SK-N-SH treated with all-trans-retinoic acid at 6 μM for 48 hours (cell line): ENCODE measurements at regions not wholly inside any gene's neighbourhood (a gene's known extent, or its start where the extent isn't known, plus 50 kb on each side); places are given as distances from the start of the nearest gene placed in this dataset.

Experiments
- ATAC-seq: fragments of 200-7000 bp; cut with Tn5 transposase; 3 replicates; pipeline ENCODE4 v1.9.1; 2020; ENCODE audit warnings: mild to moderate bottlenecking, moderate library complexity
- ARNTL ChIP-seq: fragments of 450-650 bp; formaldehyde crosslinking; IDR thresholded peaks from 2 replicates; pipeline ENCODE4 v1.5.0; 2020; ENCODE audit warnings: low read depth, mild to moderate bottlenecking, moderate library complexity, borderline replicate concordance
- CREB5 ChIP-seq: fragments of 250-450 bp; sonication (Bioruptor Pico); IDR thresholded peaks from 2 replicates; pipeline ENCODE4 v1.5.1; 2020; ENCODE audit warnings: low read depth, mild to moderate bottlenecking, moderate library complexity
- CSDC2 ChIP-seq: fragments of 250-450 bp; sonication (Bioruptor Pico); IDR thresholded peaks from 2 replicates; pipeline ENCODE4 v1.5.0; 2020; ENCODE audit warnings: mild to moderate bottlenecking, moderate library complexity
- CSRNP3 ChIP-seq: fragments of 250-450 bp; sonication (Bioruptor Pico); IDR thresholded peaks from 2 replicates; pipeline ENCODE4 v1.5.1; 2021; ENCODE audit warnings: mild to moderate bottlenecking, moderate library complexity
- ESRRG ChIP-seq: fragments of 250-450 bp; sonication (Bioruptor Pico); IDR thresholded peaks from 2 replicates; pipeline ENCODE4 v1.6.1; 2021; ENCODE audit warnings: mild to moderate bottlenecking
- GLIS3 ChIP-seq: fragments of 250-450 bp; sonication (Bioruptor Pico); IDR thresholded peaks from 2 replicates; pipeline ENCODE4 v1.5.0; 2020; ENCODE audit warnings: mild to moderate bottlenecking, moderate library complexity
- ISL1 ChIP-seq: fragments of 250-450 bp; sonication (Bioruptor Pico); IDR thresholded peaks from 2 replicates; pipeline ENCODE4 v2.1.2; 2022; ENCODE audit warnings: mild to moderate bottlenecking, moderate library complexity
- OSR1 ChIP-seq: fragments of 250-450 bp; sonication (Bioruptor Pico); IDR thresholded peaks from 2 replicates; pipeline ENCODE4 v1.8.0; 2022; ENCODE audit warnings: moderate library complexity, mild to moderate bottlenecking, inconsistent platforms
- PATZ1 ChIP-seq: fragments of 250-450 bp; sonication (Bioruptor Pico); IDR thresholded peaks from 2 replicates; pipeline ENCODE4 v1.8.0; 2020; ENCODE audit warnings: mild to moderate bottlenecking, moderate library complexity, borderline replicate concordance
- POU6F1 ChIP-seq: fragments of 250-450 bp; sonication (Bioruptor Pico); IDR thresholded peaks from 2 replicates; pipeline ENCODE4 v1.8.0; 2021; ENCODE audit warnings: low read depth, mild to moderate bottlenecking, moderate library complexity, borderline replicate concordance
- PPARA ChIP-seq: fragments of 250-450 bp; sonication (Bioruptor Pico); IDR thresholded peaks from 2 replicates; pipeline ENCODE4 v1.5.0; 2020; ENCODE audit warnings: mild to moderate bottlenecking, borderline replicate concordance
- SNAI2 ChIP-seq: fragments of 250-450 bp; sonication (Bioruptor Pico); IDR thresholded peaks from 2 replicates; pipeline ENCODE4 v1.5.0; 2020; ENCODE audit warnings: mild to moderate bottlenecking, moderate library complexity
- TCF4 ChIP-seq: fragments of 250-450 bp; sonication (Bioruptor Pico); IDR thresholded peaks from 2 replicates; pipeline ENCODE4 v1.8.0; 2021; ENCODE audit warnings: mild to moderate bottlenecking, moderate library complexity, borderline replicate concordance
- TOX ChIP-seq: fragments of 250-450 bp; sonication (Bioruptor Pico); IDR thresholded peaks from 2 replicates; pipeline ENCODE4 v1.8.0; 2021; ENCODE audit warnings: mild to moderate bottlenecking, moderate library complexity, borderline replicate concordance
- TSHZ2 ChIP-seq: fragments of 250-450 bp; sonication (Bioruptor Pico); IDR thresholded peaks from 2 replicates; pipeline ENCODE4 v1.5.0; 2020; ENCODE audit warnings: mild to moderate bottlenecking, moderate library complexity
- ZC3H10 ChIP-seq: fragments of 250-450 bp; sonication (Bioruptor Pico); IDR thresholded peaks from 2 replicates; pipeline ENCODE4 v1.5.1; 2021; ENCODE audit warnings: mild to moderate bottlenecking, moderate library complexity
- ZFP3 ChIP-seq: fragments of 250-450 bp; sonication (Bioruptor Pico); IDR thresholded peaks from 2 replicates; pipeline ENCODE4 v1.5.0; 2020; ENCODE audit warnings: mild to moderate bottlenecking, moderate library complexity
- ZNF565 ChIP-seq: fragments of 450-650 bp; formaldehyde crosslinking; conservative IDR thresholded peaks from 2 replicates; pipeline ENCODE4 v1.5.0; 2020; ENCODE audit warnings: low read depth, mild to moderate bottlenecking, moderate library complexity
- ZNF70 ChIP-seq: fragments of 450-650 bp; formaldehyde crosslinking; IDR thresholded peaks from 2 replicates; pipeline ENCODE4 v1.5.0; 2020; ENCODE audit warnings: mild to moderate bottlenecking, moderate library complexity
- ZNF8 ChIP-seq: fragments of 450-650 bp; formaldehyde crosslinking; IDR thresholded peaks from 2 replicates; pipeline ENCODE4 v1.5.0; 2020; ENCODE audit warnings: mild to moderate bottlenecking, moderate library complexity

GRCh38 chr4:162461952-162462351 lies 298.2 kb upstream of the FSTL5 start:
- 0 out of 3 replicates have a peak, but pooled peaks have one; percentile 31 for ATAC-seq
- no peak for TF ChIP-seq TOX (CRISPR knock-in tag)
- no peak for TF ChIP-seq ZNF565 (CRISPR knock-in tag)
- no peak for TF ChIP-seq SNAI2 (CRISPR knock-in tag)
- no peak for TF ChIP-seq ZNF70 (CRISPR knock-in tag)
- TF ChIP-seq PATZ1 (CRISPR knock-in tag): no peak
- no peak for TF ChIP-seq ZFP3 (CRISPR knock-in tag)
- no peak for TF ChIP-seq OSR1 (CRISPR knock-in tag)
- TF ChIP-seq PPARA (CRISPR knock-in tag): no peak
- no peak for TF ChIP-seq ISL1
- TF ChIP-seq ARNTL (CRISPR knock-in tag): no peak
- no peak for TF ChIP-seq ZC3H10 (CRISPR knock-in tag)
- no peak for TF ChIP-seq ESRRG (CRISPR knock-in tag)
- TF ChIP-seq ZNF8 (CRISPR knock-in tag): no peak
- no peak for TF ChIP-seq CREB5 (CRISPR knock-in tag)
- no peak for TF ChIP-seq TCF4 (CRISPR knock-in tag)
- TF ChIP-seq GLIS3 (CRISPR knock-in tag): no peak
- TF ChIP-seq CSDC2 (CRISPR knock-in tag): no peak
- TF ChIP-seq CSRNP3: no peak

- no peak for ATAC-seq
These were observed 294.3 kb upstream of the FSTL5 start for GRCh38 chr4:162458051-162458450.

More at GRCh38 chr4:162458051-162458450, 294.3 kb upstream of the FSTL5 start:
- TF ChIP-seq PATZ1 (CRISPR knock-in tag) (no peak), ZC3H10 (CRISPR knock-in tag) (no peak), ZNF8 (CRISPR knock-in tag) (no peak), TSHZ2 (CRISPR knock-in tag) (no peak), CSRNP3 (no peak), GLIS3 (CRISPR knock-in tag) (no peak), ARNTL (CRISPR knock-in tag) (no peak), TOX (CRISPR knock-in tag) (no peak), ESRRG (CRISPR knock-in tag) (no peak), ZNF70 (CRISPR knock-in tag) (no peak), PPARA (CRISPR knock-in tag) (no peak), OSR1 (CRISPR knock-in tag) (no peak), POU6F1 (CRISPR knock-in tag) (no peak), ZNF565 (CRISPR knock-in tag) (no peak), CREB5 (CRISPR knock-in tag) (no peak)
